Testis (tissue), 2 donors: ENCODE measurements at regions not wholly inside any gene's neighbourhood (a gene's known extent, or its start where the extent isn't known, plus 50 kb on each side); places are given as distances from the start of the nearest gene placed in this dataset.

Experiments
- DNase-seq: peaks from one replicate; pipeline ENCODE4 v3.0.0-alpha.2; 2019
- H3K27ac ChIP-seq, 2 donors: fragments of 200-600 bp; sonication (generic); one replicate each; pipeline ENCODE4 v1.5.1; 2019
- H3K27me3 ChIP-seq: fragments of 200-600 bp; sonication (generic); one replicate; pipeline ENCODE4 v1.5.1; 2019
- H3K36me3 ChIP-seq: fragments of 200-600 bp; sonication (generic); one replicate; pipeline ENCODE4 v1.5.1; 2017; ENCODE audit warnings: low read depth; ENCODE audit errors: missing control alignments
- H3K4me1 ChIP-seq: fragments of 200-600 bp; sonication (generic); one replicate; pipeline ENCODE4 v1.5.1; 2019
- H3K4me3 ChIP-seq, 2 donors: fragments of 200-600 bp; sonication (generic); one replicate each; pipeline ENCODE4 v1.5.1; 2017 to 2019
- H3K9me3 ChIP-seq: fragments of 200-600 bp; sonication (generic); one replicate; pipeline ENCODE4 v1.5.1; 2017
- POLR2A ChIP-seq: fragments of 450-650 bp; IDR thresholded peaks from one replicate; pipeline ENCODE4 v1.6.1; 2017; ENCODE audit warnings: antibody characterized with exemption, mild to moderate bottlenecking, moderate library complexity
- WGBS, 2 donors: methylation state at CpG; one replicate each; pipeline ENCODE4 v1.1.5; 2018; 5-methylcytosine and 5-hydroxymethylcytosine counted together
- intact Hi-C: fragments of 100-400 bp; cut with DNase I; formaldehyde crosslinking; loops from one replicate; pipeline ENCODE4 v1.15.1; 2023; ENCODE audit warnings: low total_unique reads
- TF ChIP-seq, protein P1 (sequence below), 3 experiments: fragments of 450-650 bp in 2 of 3; fragments of 200-600 bp in 1 of 3; sonication (generic) in 1 of 3; IDR thresholded peaks; one replicate each; pipeline ENCODE4 v1.5.1; 2016 to 2019; ENCODE audit warnings: antibody characterized with exemption in 3 of 3, mild to moderate bottlenecking in 2 of 3, moderate library complexity in 1 of 3

DNA sequence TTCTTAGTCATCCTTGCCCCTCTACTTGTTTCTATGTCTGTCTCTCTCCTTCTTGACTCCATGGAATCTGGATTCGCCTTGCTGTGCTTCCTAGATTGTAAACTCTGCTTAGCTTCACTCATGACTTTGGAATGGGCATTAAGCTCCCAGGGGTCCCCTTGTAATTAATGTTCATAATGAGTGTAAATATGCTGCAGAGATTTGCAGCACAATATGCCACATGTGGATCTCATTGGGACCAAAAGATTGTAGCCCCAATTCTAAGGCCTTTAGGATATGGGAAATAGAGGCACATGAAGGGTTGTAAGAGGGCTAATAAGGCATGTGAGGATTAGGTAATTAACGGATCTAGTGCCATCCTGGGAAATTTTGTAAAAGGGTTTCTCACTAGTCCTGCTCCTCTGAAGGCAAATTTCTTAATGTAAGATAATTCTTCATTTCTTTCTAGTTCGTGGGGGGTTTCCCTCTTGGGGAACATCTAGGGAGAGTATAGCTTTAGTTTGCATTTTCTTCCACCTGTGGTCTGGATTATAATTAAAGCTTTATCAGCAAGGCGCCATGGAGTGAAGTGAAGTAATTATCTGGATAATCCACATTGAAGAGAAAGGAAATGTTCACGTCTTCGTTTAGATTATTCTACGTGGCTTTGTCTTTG, 659.2 kb upstream of the PLXNA2 start:
- Histone ChIP-seq H3K36me3 (no peaks in the 10 kb centered on the region), H3K4me3 (no peak overlapping the region), H3K27me3 (no peaks in the 10 kb centered on the region), H3K27ac (no peak overlapping the region), H3K9me3 (no peaks in the 10 kb centered on the region), H3K4me1 (no peaks in the 10 kb centered on the region)
- no peak for DNase-seq
- intact Hi-C loops = no loop called here
- 89 to 92% methylated on average over 7 of the region's 7 CpGs for WGBS, 2 donors
- TF ChIP-seq, protein P1, sequence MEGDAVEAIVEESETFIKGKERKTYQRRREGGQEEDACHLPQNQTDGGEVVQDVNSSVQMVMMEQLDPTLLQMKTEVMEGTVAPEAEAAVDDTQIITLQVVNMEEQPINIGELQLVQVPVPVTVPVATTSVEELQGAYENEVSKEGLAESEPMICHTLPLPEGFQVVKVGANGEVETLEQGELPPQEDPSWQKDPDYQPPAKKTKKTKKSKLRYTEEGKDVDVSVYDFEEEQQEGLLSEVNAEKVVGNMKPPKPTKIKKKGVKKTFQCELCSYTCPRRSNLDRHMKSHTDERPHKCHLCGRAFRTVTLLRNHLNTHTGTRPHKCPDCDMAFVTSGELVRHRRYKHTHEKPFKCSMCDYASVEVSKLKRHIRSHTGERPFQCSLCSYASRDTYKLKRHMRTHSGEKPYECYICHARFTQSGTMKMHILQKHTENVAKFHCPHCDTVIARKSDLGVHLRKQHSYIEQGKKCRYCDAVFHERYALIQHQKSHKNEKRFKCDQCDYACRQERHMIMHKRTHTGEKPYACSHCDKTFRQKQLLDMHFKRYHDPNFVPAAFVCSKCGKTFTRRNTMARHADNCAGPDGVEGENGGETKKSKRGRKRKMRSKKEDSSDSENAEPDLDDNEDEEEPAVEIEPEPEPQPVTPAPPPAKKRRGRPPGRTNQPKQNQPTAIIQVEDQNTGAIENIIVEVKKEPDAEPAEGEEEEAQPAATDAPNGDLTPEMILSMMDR (IDR thresholded peaks at IDR 0.05) = no peak
- no peak for TF ChIP-seq POLR2A

DNA sequence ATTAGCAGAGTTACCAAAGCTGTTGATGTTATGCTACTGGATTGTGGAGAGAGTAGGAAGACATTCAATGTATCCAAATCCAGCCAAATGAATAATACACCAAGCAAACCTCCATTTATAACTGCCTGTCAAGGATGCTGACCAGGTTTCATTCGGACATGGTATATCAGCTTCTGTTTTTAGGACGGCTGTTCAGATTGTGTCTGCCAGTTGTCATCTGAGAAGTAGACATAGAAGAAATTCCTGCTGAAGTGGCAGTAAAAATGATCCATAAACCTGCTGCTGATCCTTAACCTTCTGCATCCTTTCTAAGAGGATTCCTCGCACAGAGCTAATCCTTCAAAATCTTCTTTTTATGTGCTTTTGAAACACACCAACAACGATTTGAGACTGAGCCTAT, 663.6 kb upstream of the PLXNA2 start:
- no peaks in the 10 kb centered on the region for H3K27me3 ChIP-seq
- no peaks in the 10 kb centered on the region for H3K36me3 ChIP-seq
- H3K4me1 ChIP-seq = no peaks in the 10 kb centered on the region
- 69 to 82% methylated on average over 4 of the region's 4 CpGs for WGBS, 2 donors
- intact Hi-C loops = no loop called here
- H3K9me3 ChIP-seq = no peaks in the 10 kb centered on the region
- no peak overlapping the region for H3K4me3 ChIP-seq
- no peak for TF ChIP-seq POLR2A
- TF ChIP-seq, protein P1 (IDR thresholded peaks at IDR 0.05) = no peak
- no peak overlapping the region for H3K27ac ChIP-seq
- DNase-seq = no peak

DNA sequence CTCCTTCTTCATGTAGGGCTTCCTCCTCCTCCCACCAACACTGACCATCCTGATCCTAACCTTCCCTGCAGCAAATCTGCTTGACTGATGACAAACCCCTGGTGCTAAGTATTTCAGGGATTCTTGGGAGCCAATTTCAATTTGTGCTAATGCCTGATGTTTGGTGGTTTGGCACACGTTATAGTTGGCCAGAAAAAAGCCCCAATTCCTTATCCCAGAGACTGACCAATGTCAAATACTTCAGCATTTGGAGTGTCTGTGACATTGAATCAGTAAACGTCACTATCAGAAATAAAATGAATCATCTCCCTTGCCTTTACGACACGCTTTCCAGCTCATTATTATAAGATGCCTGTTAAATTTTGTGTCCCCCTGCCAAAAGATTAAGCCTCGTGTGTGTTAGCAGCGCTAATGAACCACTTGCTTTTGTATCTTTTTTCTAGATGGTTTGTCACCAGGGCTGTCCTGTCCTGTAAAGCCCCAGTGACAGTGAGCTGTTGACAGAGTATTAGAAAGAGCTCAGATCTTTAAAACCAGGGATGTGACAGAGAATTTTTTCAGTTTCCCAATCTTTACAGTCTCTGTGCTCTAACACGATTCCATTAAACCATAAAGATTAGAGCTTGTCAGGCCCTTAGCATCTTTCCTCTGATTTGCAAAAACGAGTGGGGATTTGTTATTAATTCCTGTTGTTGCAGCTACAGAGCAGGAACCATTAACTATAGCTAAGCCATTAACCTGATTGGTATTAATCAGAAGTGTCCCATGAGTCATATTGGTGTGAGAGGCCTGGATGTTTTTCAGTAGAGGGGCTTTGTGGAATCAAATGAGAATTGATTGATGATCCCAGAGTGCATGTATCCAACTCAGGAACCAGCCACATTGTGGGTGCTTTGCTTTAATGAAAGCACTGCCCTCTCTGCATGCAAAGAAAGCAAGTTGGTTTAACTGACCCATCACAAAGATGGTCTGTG, 665.1 kb upstream of the PLXNA2 start:
- no peak overlapping the region for H3K27ac ChIP-seq
- intact Hi-C loops = no loop called here
- no peaks in the 10 kb centered on the region for H3K36me3 ChIP-seq
- WGBS, 2 donors = 38 to 50% methylated on average over 8 of the region's 8 CpGs
- H3K9me3 ChIP-seq = no peaks in the 10 kb centered on the region
- no peak for DNase-seq
- no peaks in the 10 kb centered on the region for H3K27me3 ChIP-seq
- TF ChIP-seq, protein P1 (IDR thresholded peaks at IDR 0.05) = no peak
- TF ChIP-seq POLR2A = no peak
- no peaks in the 10 kb centered on the region for H3K4me1 ChIP-seq
- H3K4me3 ChIP-seq = no peak overlapping the region

DNA sequence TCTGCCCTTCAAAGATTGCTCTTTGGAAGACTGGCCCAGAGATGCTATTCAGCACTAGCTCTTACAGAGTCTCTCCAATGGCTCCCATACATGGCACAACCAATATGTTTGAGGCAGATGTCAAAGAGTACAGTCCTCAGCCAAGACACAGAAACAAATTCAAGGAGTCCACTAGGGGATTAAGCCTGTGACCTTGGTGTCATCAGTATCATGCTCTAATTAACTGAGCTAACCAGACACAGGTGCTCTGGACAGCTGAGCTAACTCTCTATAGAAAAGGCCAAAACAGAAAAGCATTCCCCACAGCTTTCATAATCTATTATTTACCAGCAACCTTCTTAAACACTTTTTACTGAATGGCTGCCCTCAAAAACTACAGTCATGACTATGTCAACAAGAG, 666.0 kb upstream of the PLXNA2 start:
- Histone ChIP-seq H3K9me3 (no peaks in the 10 kb centered on the region), H3K27ac (no peak overlapping the region), H3K27me3 (no peaks in the 10 kb centered on the region), H3K4me3 (no peak overlapping the region), H3K4me1 (no peaks in the 10 kb centered on the region), H3K36me3 (no peaks in the 10 kb centered on the region)
- DNase-seq = no peak
- intact Hi-C loops = no loop called here
- no peak for TF ChIP-seq POLR2A
- TF ChIP-seq, protein P1 (IDR thresholded peaks at IDR 0.05) = no peak
